Prostate gland (tissue), 2 donors: ENCODE measurements at regions not wholly inside any gene's neighbourhood (a gene's known extent, or its start where the extent isn't known, plus 50 kb on each side); places are given as distances from the start of the nearest gene placed in this dataset.

ENCODE experiments used
- DNase-seq: peaks from one replicate; pipeline ENCODE4 v3.0.0-alpha.2; 2019; ENCODE audit warnings: low spot score
- H3K27ac ChIP-seq, 2 donors: fragments of 200-600 bp; sonication (generic); 2 replicates each; pipeline ENCODE4 v1.5.1; 2017 to 2019
- H3K27me3 ChIP-seq: fragments of 200-600 bp; sonication (generic); replicated peaks from 2 replicates; pipeline ENCODE4 v1.5.1; 2019; ENCODE audit not compliant: insufficient read depth
- H3K36me3 ChIP-seq, 2 donors: fragments of 200-600 bp; sonication (generic); 1 replicate in 1 of 2; 2 replicates in 1 of 2; pipeline versions ENCODE4 v1.5.1 to v1.8.1; 2017 to 2019
- H3K4me1 ChIP-seq: fragments of 200-600 bp; sonication (generic); replicated peaks from 2 replicates; pipeline ENCODE4 v1.5.1; 2019
- H3K4me3 ChIP-seq, 2 donors: fragments of 200-600 bp; sonication (generic); 2 replicates each; pipeline ENCODE4 v1.5.1; 2017 to 2019
- H3K9me3 ChIP-seq: fragments of 200-600 bp; sonication (generic); 2 replicates; pipeline ENCODE4 v1.5.1; 2017
- POLR2A ChIP-seq: fragments of 450-650 bp; IDR thresholded peaks from one replicate; pipeline ENCODE4 v1.6.1; 2016; ENCODE audit warnings: antibody characterized with exemption, mild to moderate bottlenecking
- POLR2AphosphoS5 ChIP-seq: sonication (generic); formaldehyde crosslinking; IDR thresholded peaks from one replicate; pipeline ENCODE4 v1.6.1; 2017; ENCODE audit warnings: antibody characterized with exemption
- whole genome bisulfite sequencing: methylation state at CpG from one replicate; pipeline ENCODE4 v1.1.5; 2018; 5-methylcytosine and 5-hydroxymethylcytosine counted together
- intact Hi-C: fragments of 100-400 bp; cut with DNase I; formaldehyde crosslinking; loops from one replicate; pipeline ENCODE4 v1.14.2; 2022
- TF ChIP-seq, protein P1 (sequence below), 4 experiments: fragments of 200-600 bp in 2 of 4; fragments of 450-650 bp in 2 of 4; sonication (generic) in 2 of 4; IDR thresholded peaks; 1 replicate in 3 of 4; 2 replicates in 1 of 4; pipeline ENCODE4 v1.5.1; 2016 to 2019; ENCODE audit warnings: antibody characterized with exemption in 4 of 4, mild to moderate bottlenecking in 2 of 4, moderate library complexity in 2 of 4

- no peak overlapping the region for H3K27ac ChIP-seq
- TF ChIP-seq POLR2AphosphoS5 (no peak), POLR2A (no peak)
- TF ChIP-seq, protein P1, sequence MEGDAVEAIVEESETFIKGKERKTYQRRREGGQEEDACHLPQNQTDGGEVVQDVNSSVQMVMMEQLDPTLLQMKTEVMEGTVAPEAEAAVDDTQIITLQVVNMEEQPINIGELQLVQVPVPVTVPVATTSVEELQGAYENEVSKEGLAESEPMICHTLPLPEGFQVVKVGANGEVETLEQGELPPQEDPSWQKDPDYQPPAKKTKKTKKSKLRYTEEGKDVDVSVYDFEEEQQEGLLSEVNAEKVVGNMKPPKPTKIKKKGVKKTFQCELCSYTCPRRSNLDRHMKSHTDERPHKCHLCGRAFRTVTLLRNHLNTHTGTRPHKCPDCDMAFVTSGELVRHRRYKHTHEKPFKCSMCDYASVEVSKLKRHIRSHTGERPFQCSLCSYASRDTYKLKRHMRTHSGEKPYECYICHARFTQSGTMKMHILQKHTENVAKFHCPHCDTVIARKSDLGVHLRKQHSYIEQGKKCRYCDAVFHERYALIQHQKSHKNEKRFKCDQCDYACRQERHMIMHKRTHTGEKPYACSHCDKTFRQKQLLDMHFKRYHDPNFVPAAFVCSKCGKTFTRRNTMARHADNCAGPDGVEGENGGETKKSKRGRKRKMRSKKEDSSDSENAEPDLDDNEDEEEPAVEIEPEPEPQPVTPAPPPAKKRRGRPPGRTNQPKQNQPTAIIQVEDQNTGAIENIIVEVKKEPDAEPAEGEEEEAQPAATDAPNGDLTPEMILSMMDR (IDR thresholded peaks at IDR 0.05), result no peak
- no peaks in the 10 kb centered on the region for H3K27me3 ChIP-seq
- no peaks in the 10 kb centered on the region for H3K4me1 ChIP-seq
- WGBS, result 85% methylated on average over 3 of the region's 3 CpGs
- no peaks in the 10 kb centered on the region for H3K9me3 ChIP-seq
- no peak for DNase-seq
- no peak overlapping the region for H3K4me3 ChIP-seq
- H3K36me3 ChIP-seq, result no peaks in the 10 kb centered on the region
- intact Hi-C loops, result no loop called here
Measured at GRCh38 chr12:118467641-118468305, 91.4 kb downstream of the SUDS3 start.

GRCh38 chr12:118472940-118473339 lies 96.6 kb downstream of the SUDS3 start:
- 87% methylated on average over 1 of the region's 1 CpG for whole genome bisulfite sequencing
- Histone ChIP-seq H3K36me3 (no peaks in the 10 kb centered on the region), H3K27me3 (no peaks in the 10 kb centered on the region), H3K4me1 (no peaks in the 10 kb centered on the region), H3K27ac (no peak overlapping the region), H3K9me3 (no peaks in the 10 kb centered on the region), H3K4me3 (no peak overlapping the region)
- DNase-seq, result no peak
- intact Hi-C loops, result no loop called here
- TF ChIP-seq POLR2AphosphoS5, result no peak
- no peak for TF ChIP-seq POLR2A
- TF ChIP-seq, protein P1 (IDR thresholded peaks at IDR 0.05), result no peak

DNA sequence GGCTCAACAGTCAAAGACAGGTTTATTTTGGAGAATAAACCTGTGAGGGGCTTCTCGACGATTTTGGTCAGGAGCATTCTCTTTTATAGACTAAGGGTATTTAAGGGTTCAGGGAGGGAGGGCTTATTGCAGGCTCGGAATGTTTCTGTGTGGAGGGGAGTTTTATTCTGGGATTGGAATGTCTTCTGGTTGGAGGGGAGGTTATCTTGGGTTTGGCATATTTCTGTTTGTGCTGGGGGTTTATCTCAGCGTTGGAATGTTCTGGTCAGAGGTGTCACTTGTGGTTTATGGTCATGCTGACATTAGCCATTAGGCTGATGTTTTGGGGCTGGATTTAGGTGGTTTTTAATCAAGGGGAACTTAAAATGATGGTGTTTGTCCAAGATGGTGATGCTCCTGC lies 103.9 kb downstream of the SUDS3 start:
- TF ChIP-seq POLR2A, result no peak
- Histone ChIP-seq H3K27ac (no peak overlapping the region), H3K36me3 (no peaks in the 10 kb centered on the region), H3K4me3 (no peak overlapping the region), H3K4me1 (no peaks in the 10 kb centered on the region), H3K27me3 (no peaks in the 10 kb centered on the region), H3K9me3 (no peaks in the 10 kb centered on the region)
- WGBS, result 73% methylated on average over 4 of the region's 4 CpGs
- no peak for DNase-seq
- intact Hi-C loops, result no loop called here

- WGBS, result 81% methylated on average over 2 of the region's 2 CpGs
- no peak for TF ChIP-seq POLR2AphosphoS5
- no peak for TF ChIP-seq POLR2A
- TF ChIP-seq, protein P1 (IDR thresholded peaks at IDR 0.05), result no peak
- H3K4me1 ChIP-seq, result no peaks in the 10 kb centered on the region
- intact Hi-C loops, result no loop called here
- no peaks in the 10 kb centered on the region for H3K36me3 ChIP-seq
- H3K4me3 ChIP-seq, result no peak overlapping the region
- no peak overlapping the region for H3K27ac ChIP-seq
- DNase-seq, result no peak
- no peaks in the 10 kb centered on the region for H3K9me3 ChIP-seq
- H3K27me3 ChIP-seq, result no peaks in the 10 kb centered on the region
Measured at GRCh38 chr12:118488034-118488433, 111.7 kb downstream of the SUDS3 start.

DNA sequence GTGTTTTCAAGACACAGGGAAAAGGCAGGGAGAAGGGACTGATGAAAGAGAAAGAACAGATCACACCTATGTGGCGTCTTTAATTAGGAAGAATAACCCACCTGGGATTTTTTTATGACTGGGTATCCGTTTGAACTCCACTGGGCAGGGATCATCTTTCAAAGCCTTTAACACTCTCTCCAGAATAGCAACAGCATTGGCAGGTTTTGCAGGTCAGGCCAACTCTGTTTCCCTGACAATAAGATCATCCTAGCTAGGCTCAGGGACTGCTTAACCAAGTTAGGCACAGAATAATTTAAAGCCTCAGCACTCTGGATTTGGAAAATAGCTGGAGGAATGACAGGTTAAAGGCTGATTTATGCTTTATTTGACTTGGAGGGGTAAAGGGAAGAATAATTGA lies 117.6 kb downstream of the SUDS3 start:
- H3K4me1 ChIP-seq, result no peaks in the 10 kb centered on the region
- TF ChIP-seq POLR2AphosphoS5 (no peak), POLR2A (no peak)
- TF ChIP-seq, protein P1 (IDR thresholded peaks at IDR 0.05), result no peak
- no peak overlapping the region for H3K4me3 ChIP-seq
- H3K36me3 ChIP-seq, result no peaks in the 10 kb centered on the region
- intact Hi-C loops, result no loop called here
- H3K9me3 ChIP-seq, result no peaks in the 10 kb centered on the region
- no peak overlapping the region for H3K27ac ChIP-seq
- WGBS, result 1% methylated on average over 2 of the region's 2 CpGs
- H3K27me3 ChIP-seq, result no peaks in the 10 kb centered on the region
- no peak for DNase-seq
